ENCODE measurements at regions not wholly inside any gene's neighbourhood (a gene's known extent, or its start where the extent isn't known, plus 50 kb on each side); places are given as distances from the start of the nearest gene placed in this dataset.

DNA sequence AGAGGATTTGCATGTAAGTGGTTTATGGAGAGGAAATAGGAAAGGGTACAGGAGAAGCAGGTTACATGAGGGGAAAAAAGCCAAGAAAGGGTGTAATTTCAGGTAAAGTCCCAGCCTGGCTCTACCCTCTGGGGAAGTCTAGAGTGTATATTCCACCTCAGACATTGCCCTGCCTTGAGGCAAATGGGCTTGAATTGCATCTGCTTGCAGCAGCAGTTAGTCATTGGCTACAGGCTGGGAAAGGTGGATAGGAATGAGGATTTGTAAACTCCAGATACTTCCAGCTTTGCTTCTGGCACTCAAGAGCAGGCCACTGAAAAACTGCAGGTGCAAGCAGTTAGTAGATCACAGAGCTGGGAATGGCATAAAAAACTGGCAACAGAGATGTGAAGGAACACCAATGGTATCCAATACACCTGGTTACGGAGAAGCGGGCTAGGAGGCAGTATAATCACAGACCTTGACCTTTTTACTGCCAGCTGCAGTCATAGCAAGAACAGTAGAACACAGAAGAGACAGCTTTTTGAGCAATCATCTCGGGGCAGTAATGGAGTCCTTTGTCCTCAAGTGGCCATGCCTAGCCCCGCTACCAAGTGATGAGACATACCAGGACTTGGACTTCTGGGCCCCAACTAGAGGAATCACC lies 226.9 kb upstream of the NRIP1 start:
- no peak for TF ChIP-seq POLR2A (IDR thresholded peaks at IDR 0.05; ENCODE audit: low read depth, low read length)
- no peak for TF ChIP-seq POU2F2 (IDR thresholded peaks at IDR 0.05; ENCODE audit: low read depth, low read length)
- TF ChIP-seq PAX5 (IDR thresholded peaks at IDR 0.05; ENCODE audit: insufficient read depth, low read length, severe bottlenecking), result no peak
- TF ChIP-seq POLR2AphosphoS5 (IDR thresholded peaks at IDR 0.05; ENCODE audit: low read depth, low read length), result no peak
- no peak for TF ChIP-seq SPI1 (IDR thresholded peaks at IDR 0.05; ENCODE audit: low read depth, low read length)
- TF ChIP-seq TAF1 (IDR thresholded peaks at IDR 0.05; ENCODE audit: low read depth, low read length), result no peak
